Activated CD4-positive, alpha-beta memory T cell treated with anti-CD3 and anti-CD28 coated beads for 36 hours (primary cell): ENCODE measurements at regions not wholly inside any gene's neighbourhood (a gene's known extent, or its start where the extent isn't known, plus 50 kb on each side); places are given as distances from the start of the nearest gene placed in this dataset.

ENCODE experiments used
- CTCF ChIA-PET: fragments of 350-600 bp; sonication (Branson Sonifier 250); formaldehyde crosslinking; loops from one replicate; lab custom pipeline; 2021; ENCODE audit warnings: antibody characterized with exemption, inconsistent platforms; lab: Charles Lee
- POLR2A ChIA-PET: fragments of 350-600 bp; sonication (Branson Sonifier 250); formaldehyde crosslinking; loops from one replicate; lab custom pipeline; 2021; ENCODE audit warnings: antibody characterized with exemption; lab: Charles Lee
- DNase-seq: peaks from one replicate; pipeline ENCODE4 v3.0.0-alpha.2; 2020
- H3K27ac Mint-ChIP-seq: one replicate; pipeline ENCODE4 v1.8.0; 2021; ENCODE audit warnings: mixed read lengths
- H3K27me3 Mint-ChIP-seq: one replicate; pipeline ENCODE4 v1.8.0; 2021; ENCODE audit warnings: mixed read lengths
- H3K36me3 Mint-ChIP-seq: one replicate; pipeline ENCODE4 v1.8.0; 2021; ENCODE audit warnings: mixed read lengths
- H3K4me1 Mint-ChIP-seq: one replicate; pipeline ENCODE4 v1.8.0; 2021; ENCODE audit warnings: low read depth, mixed read lengths
- H3K4me3 Mint-ChIP-seq: one replicate; pipeline ENCODE4 v1.8.0; 2021; ENCODE audit warnings: mild to moderate bottlenecking, mixed read lengths
- H3K9me3 Mint-ChIP-seq: one replicate; pipeline ENCODE4 v1.8.0; 2021; ENCODE audit warnings: mixed read lengths
- intact Hi-C: fragments of 100-400 bp; cut with micrococcal nuclease; formaldehyde crosslinking; loops from one replicate; pipeline ENCODE4 v1.15.1; 2023

- no peak overlapping the region for H3K4me3 Mint-ChIP-seq
- H3K27me3 Mint-ChIP-seq: no peaks in the 10 kb centered on the region
- H3K27ac Mint-ChIP-seq: no peak overlapping the region
- no peaks in the 10 kb centered on the region for H3K4me1 Mint-ChIP-seq
- intact Hi-C loops: no loop called here
- DNase-seq: no peak
- POLR2A ChIA-PET: no interaction called here
- no peaks in the 10 kb centered on the region for H3K36me3 Mint-ChIP-seq
- H3K9me3 Mint-ChIP-seq: no peaks in the 10 kb centered on the region
- CTCF ChIA-PET: no interaction called here
These were observed 84.9 kb upstream of the SCAF8 start for GRCh38 chr6:154648188-154648887.

- ChIA-PET POLR2A (no interaction called here), CTCF (no interaction called here)
- no peak for DNase-seq
- no peak overlapping the region for H3K27ac Mint-ChIP-seq
- H3K36me3 Mint-ChIP-seq: no peaks in the 10 kb centered on the region
- H3K9me3 Mint-ChIP-seq: no peaks in the 10 kb centered on the region
- H3K27me3 Mint-ChIP-seq: no peaks in the 10 kb centered on the region
- no peaks in the 10 kb centered on the region for H3K4me1 Mint-ChIP-seq
- no peak overlapping the region for H3K4me3 Mint-ChIP-seq
- intact Hi-C loops: no loop called here
These were observed 84.4 kb upstream of the SCAF8 start for GRCh38 chr6:154648888-154649205.

- H3K4me3 Mint-ChIP-seq: no peak overlapping the region
- no peaks in the 10 kb centered on the region for H3K27me3 Mint-ChIP-seq
- POLR2A ChIA-PET: no interaction called here
These were observed 83.5 kb upstream of the SCAF8 start for GRCh38 chr6:154649721-154650120.

GRCh38 chr6:154650351-154650750 lies 82.9 kb upstream of the SCAF8 start:
- H3K9me3 Mint-ChIP-seq: no peaks in the 10 kb centered on the region
- H3K4me1 Mint-ChIP-seq: no peaks in the 10 kb centered on the region
- H3K27me3 Mint-ChIP-seq: no peaks in the 10 kb centered on the region
- no peaks in the 10 kb centered on the region for H3K36me3 Mint-ChIP-seq
- no peak for DNase-seq
- CTCF ChIA-PET: interaction anchor here (2.3 kb wide), 1 partner anchor 25 kb away, joined by 9 read pairs; no protein-coding TSS in a partner anchor
- no peak overlapping the region for H3K4me3 Mint-ChIP-seq
- POLR2A ChIA-PET: no interaction called here
- intact Hi-C loops: no loop called here
- no peak overlapping the region for H3K27ac Mint-ChIP-seq

More at GRCh38 chr6:154649721-154650120, 83.5 kb upstream of the SCAF8 start:
- Mint-ChIP-seq H3K4me1 (no peaks in the 10 kb centered on the region), H3K9me3 (no peaks in the 10 kb centered on the region), H3K27ac (no peak overlapping the region), H3K36me3 (no peaks in the 10 kb centered on the region)
- CTCF ChIA-PET: interaction anchor here (2.3 kb wide), 1 partner anchor 26 kb away, joined by 9 read pairs; no protein-coding TSS in a partner anchor
- intact Hi-C loops: no loop called here
- no peak for DNase-seq

GRCh38 chr6:154651656-154652055 lies 81.6 kb upstream of the SCAF8 start:
- intact Hi-C loops: no loop called here
- H3K9me3 Mint-ChIP-seq: no peaks in the 10 kb centered on the region
- DNase-seq: no peak
- H3K4me1 Mint-ChIP-seq: no peaks in the 10 kb centered on the region
- H3K36me3 Mint-ChIP-seq: no peaks in the 10 kb centered on the region
- CTCF ChIA-PET: interaction anchor here (2.3 kb wide), 1 partner anchor 24 kb away, joined by 9 read pairs; no protein-coding TSS in a partner anchor
- H3K27ac Mint-ChIP-seq: no peak overlapping the region
- no peak overlapping the region for H3K4me3 Mint-ChIP-seq
- POLR2A ChIA-PET: no interaction called here
- no peaks in the 10 kb centered on the region for H3K27me3 Mint-ChIP-seq

GRCh38 chr6:154653385-154653784 lies 79.8 kb upstream of the SCAF8 start:
- Mint-ChIP-seq H3K27me3 (no peaks in the 10 kb centered on the region), H3K4me3 (no peak overlapping the region), H3K9me3 (no peaks in the 10 kb centered on the region), H3K4me1 (no peaks in the 10 kb centered on the region), H3K36me3 (no peaks in the 10 kb centered on the region), H3K27ac (no peak overlapping the region)
- intact Hi-C loops: no loop called here
- POLR2A ChIA-PET: no interaction called here
- CTCF ChIA-PET: interaction anchor here (1.1 kb wide), 1 partner anchor 22 kb away, joined by 4 read pairs; no protein-coding TSS in a partner anchor
- DNase-seq: no peak

GRCh38 chr6:154653853-154654252 lies 79.4 kb upstream of the SCAF8 start:
- Mint-ChIP-seq H3K27me3 (no peaks in the 10 kb centered on the region), H3K9me3 (no peaks in the 10 kb centered on the region), H3K4me3 (no peak overlapping the region), H3K27ac (no peak overlapping the region), H3K4me1 (no peaks in the 10 kb centered on the region), H3K36me3 (no peaks in the 10 kb centered on the region)
- no peak for DNase-seq
- CTCF ChIA-PET: interaction anchor here (1.1 kb wide), 1 partner anchor 21 kb away, joined by 4 read pairs; no protein-coding TSS in a partner anchor
- POLR2A ChIA-PET: no interaction called here
- intact Hi-C loops: no loop called here

- ChIA-PET POLR2A (no interaction called here), CTCF (interaction anchor here (1.7 kb wide), 1 partner anchor 19 kb away, joined by 6 read pairs; no protein-coding TSS in a partner anchor)
- no peaks in the 10 kb centered on the region for H3K4me1 Mint-ChIP-seq
- no peak overlapping the region for H3K4me3 Mint-ChIP-seq
- no peaks in the 10 kb centered on the region for H3K27me3 Mint-ChIP-seq
- no peak for DNase-seq
- H3K36me3 Mint-ChIP-seq: no peaks in the 10 kb centered on the region
- H3K27ac Mint-ChIP-seq: no peak overlapping the region
- intact Hi-C loops: no loop called here
- no peaks in the 10 kb centered on the region for H3K9me3 Mint-ChIP-seq
These were observed 76.6 kb upstream of the SCAF8 start for GRCh38 chr6:154656660-154657059.

- intact Hi-C loops: no loop called here
- no peak overlapping the region for H3K4me3 Mint-ChIP-seq
- H3K27ac Mint-ChIP-seq: no peak overlapping the region
- no peaks in the 10 kb centered on the region for H3K36me3 Mint-ChIP-seq
- H3K4me1 Mint-ChIP-seq: no peaks in the 10 kb centered on the region
- no peak for DNase-seq
- H3K9me3 Mint-ChIP-seq: no peaks in the 10 kb centered on the region
- ChIA-PET POLR2A (no interaction called here), CTCF (no interaction called here)
- H3K27me3 Mint-ChIP-seq: no peaks in the 10 kb centered on the region
These were observed 71.4 kb upstream of the SCAF8 start for GRCh38 chr6:154661768-154662167.

- Mint-ChIP-seq H3K4me1 (no peaks in the 10 kb centered on the region), H3K4me3 (no peak overlapping the region), H3K27ac (no peak overlapping the region), H3K9me3 (no peaks in the 10 kb centered on the region), H3K36me3 (no peaks in the 10 kb centered on the region), H3K27me3 (no peaks in the 10 kb centered on the region)
- intact Hi-C loops: no loop called here
- ChIA-PET CTCF (no interaction called here), POLR2A (no interaction called here)
- no peak for DNase-seq
These were observed 68.9 kb upstream of the SCAF8 start for GRCh38 chr6:154664287-154664686.

- DNase-seq: no peak
- POLR2A ChIA-PET: no interaction called here
- H3K36me3 Mint-ChIP-seq: no peaks in the 10 kb centered on the region
- no peak overlapping the region for H3K4me3 Mint-ChIP-seq
- H3K27me3 Mint-ChIP-seq: no peaks in the 10 kb centered on the region
- CTCF ChIA-PET: no interaction called here
- intact Hi-C loops: no loop called here
- H3K9me3 Mint-ChIP-seq: no peaks in the 10 kb centered on the region
- no peak overlapping the region for H3K27ac Mint-ChIP-seq
- H3K4me1 Mint-ChIP-seq: no peaks in the 10 kb centered on the region
These were observed 65.1 kb upstream of the SCAF8 start for GRCh38 chr6:154668156-154668555.

- Mint-ChIP-seq H3K27me3 (no peaks in the 10 kb centered on the region), H3K27ac (no peak overlapping the region), H3K9me3 (no peaks in the 10 kb centered on the region), H3K4me1 (no peaks in the 10 kb centered on the region), H3K4me3 (no peak overlapping the region), H3K36me3 (no peaks in the 10 kb centered on the region)
- intact Hi-C loops: loop anchor here (10.0 kb wide), 1 partner anchor 643 kb away; the partner anchor contains the start of gene TFB1M
- ChIA-PET CTCF (interaction anchor here (1.6 to 5.3 kb wide), 2 partner anchors 11 to 133 kb away, joined by 3 to 212 read pairs; no protein-coding TSS in a partner anchor), POLR2A (no interaction called here)
- no peak for DNase-seq
These were observed 61.1 kb upstream of the SCAF8 start for GRCh38 chr6:154672086-154672485.

- intact Hi-C loops: loop anchor here (2.0 to 10.0 kb wide), 3 partner anchors 67 to 641 kb away; partner anchors contain the start of gene TFB1M
- H3K4me1 Mint-ChIP-seq: no peaks in the 10 kb centered on the region
- ChIA-PET POLR2A (no interaction called here), CTCF (interaction anchor here (0.6 to 5.3 kb wide), 14 partner anchors 58 to 1519 kb away, joined by 3 to 212 read pairs (median 5); no protein-coding TSS in a partner anchor)
- no peaks in the 10 kb centered on the region for H3K36me3 Mint-ChIP-seq
- DNase-seq: no peak
- H3K27me3 Mint-ChIP-seq: no peaks in the 10 kb centered on the region
- no peak overlapping the region for H3K4me3 Mint-ChIP-seq
- H3K27ac Mint-ChIP-seq: no peak overlapping the region
- no peaks in the 10 kb centered on the region for H3K9me3 Mint-ChIP-seq
These were observed 59.3 kb upstream of the SCAF8 start for GRCh38 chr6:154673919-154674318.
